GM23338 (cell line): ENCODE measurements at regions not wholly inside any gene's neighbourhood (a gene's known extent, or its start where the extent isn't known, plus 50 kb on each side); places are given as distances from the start of the nearest gene placed in this dataset.

Experiments
- ETS1 ChIP-seq: IDR thresholded peaks from 2 replicates; pipeline ENCODE4 v1.6.1; 2016; ENCODE audit warnings: antibody characterized with exemption
- EZH2 ChIP-seq: fragments of 200-600 bp; sonication (generic); IDR thresholded peaks from one replicate; pipeline ENCODE4 v1.8.0; 2017; ENCODE audit warnings: antibody characterized with exemption, mild to moderate bottlenecking, low read depth; ENCODE audit not compliant: unreplicated experiment
- EZH2phosphoT487 ChIP-seq: fragments of 200-600 bp; sonication (generic); IDR thresholded peaks from one replicate; pipeline ENCODE4 v1.8.1; 2018; ENCODE audit warnings: antibody characterized with exemption; ENCODE audit not compliant: unreplicated experiment
- JUNB ChIP-seq: IDR thresholded peaks from one replicate; pipeline ENCODE4 v1.6.1; 2016; ENCODE audit warnings: antibody characterized with exemption; ENCODE audit not compliant: unreplicated experiment
- NANOG ChIP-seq: IDR thresholded peaks from 2 replicates; pipeline ENCODE4 v1.6.1; 2016; ENCODE audit warnings: antibody characterized with exemption, borderline replicate concordance
- POLR2AphosphoS5 ChIP-seq: IDR thresholded peaks from 2 replicates; pipeline ENCODE4 v1.6.1; 2016; ENCODE audit warnings: antibody characterized with exemption, low read depth
- REST ChIP-seq: IDR thresholded peaks from one replicate; pipeline ENCODE4 v1.6.1; 2018; ENCODE audit warnings: antibody characterized with exemption; ENCODE audit not compliant: unreplicated experiment
- STAT1 ChIP-seq: IDR thresholded peaks from one replicate; pipeline ENCODE4 v1.6.1; 2016; ENCODE audit warnings: antibody characterized with exemption; ENCODE audit not compliant: unreplicated experiment
- ZNF114 ChIP-seq: fragments of 250-450 bp; sonication (Bioruptor Pico); IDR thresholded peaks from 2 replicates; pipeline ENCODE4 v1.5.0; 2020; ENCODE audit warnings: mild to moderate bottlenecking, moderate library complexity
- ZNF331 ChIP-seq: fragments of 250-450 bp; sonication (Bioruptor Pico); IDR thresholded peaks from 2 replicates; pipeline ENCODE4 v1.5.0; 2020; ENCODE audit warnings: low read depth, mild to moderate bottlenecking, moderate library complexity
- ZNF462 ChIP-seq: fragments of 250-450 bp; sonication (Bioruptor Pico); IDR thresholded peaks from 2 replicates; pipeline ENCODE4 v1.5.0; 2020; ENCODE audit warnings: mild to moderate bottlenecking, moderate library complexity

GRCh38 chr20:60400567-60400966, 442.3 kb downstream of the CDH26 start (continued):
- TF ChIP-seq ZNF462 (no peak), NANOG (no peak), EZH2 (no peak), STAT1 (no peak), ZNF114 (CRISPR knock-in tag) (no peak), ZNF331 (CRISPR knock-in tag) (no peak), EZH2phosphoT487 (no peak), REST (no peak), ETS1 (no peak), POLR2AphosphoS5 (no peak), JUNB (no peak)
